ENCODE measurements at regions not wholly inside any gene's neighbourhood (a gene's known extent, or its start where the extent isn't known, plus 50 kb on each side); places are given as distances from the start of the nearest gene placed in this dataset.
"Not testable (repeated sequence)": the region's sequence is repeated elsewhere in the genome, so short reads cannot be mapped to it uniquely, and the experiment has no call there.

DNA sequence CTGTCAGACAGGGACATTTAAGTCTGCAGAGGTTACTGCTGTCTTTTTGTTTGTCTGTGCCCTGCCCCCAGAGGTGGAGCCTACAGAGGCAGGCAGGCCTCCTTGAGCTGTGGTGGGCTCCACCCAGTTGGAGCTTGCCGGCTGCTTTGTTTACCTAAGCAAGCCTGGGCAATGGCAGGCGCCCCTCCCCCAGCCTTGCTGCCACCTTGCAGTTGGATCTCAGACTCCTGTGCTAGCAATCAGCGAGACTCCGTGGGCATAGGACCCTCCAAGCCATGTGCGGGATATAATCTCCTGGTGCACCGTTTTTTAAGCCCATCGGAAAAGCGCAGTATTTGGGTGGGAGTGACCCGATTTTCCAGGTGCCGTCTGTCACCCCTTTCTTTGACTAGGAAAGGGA, 147.0 kb upstream of the ELL2 start:
- TF ChIP-seq, protein P1, sequence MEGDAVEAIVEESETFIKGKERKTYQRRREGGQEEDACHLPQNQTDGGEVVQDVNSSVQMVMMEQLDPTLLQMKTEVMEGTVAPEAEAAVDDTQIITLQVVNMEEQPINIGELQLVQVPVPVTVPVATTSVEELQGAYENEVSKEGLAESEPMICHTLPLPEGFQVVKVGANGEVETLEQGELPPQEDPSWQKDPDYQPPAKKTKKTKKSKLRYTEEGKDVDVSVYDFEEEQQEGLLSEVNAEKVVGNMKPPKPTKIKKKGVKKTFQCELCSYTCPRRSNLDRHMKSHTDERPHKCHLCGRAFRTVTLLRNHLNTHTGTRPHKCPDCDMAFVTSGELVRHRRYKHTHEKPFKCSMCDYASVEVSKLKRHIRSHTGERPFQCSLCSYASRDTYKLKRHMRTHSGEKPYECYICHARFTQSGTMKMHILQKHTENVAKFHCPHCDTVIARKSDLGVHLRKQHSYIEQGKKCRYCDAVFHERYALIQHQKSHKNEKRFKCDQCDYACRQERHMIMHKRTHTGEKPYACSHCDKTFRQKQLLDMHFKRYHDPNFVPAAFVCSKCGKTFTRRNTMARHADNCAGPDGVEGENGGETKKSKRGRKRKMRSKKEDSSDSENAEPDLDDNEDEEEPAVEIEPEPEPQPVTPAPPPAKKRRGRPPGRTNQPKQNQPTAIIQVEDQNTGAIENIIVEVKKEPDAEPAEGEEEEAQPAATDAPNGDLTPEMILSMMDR (IDR thresholded peaks at IDR 0.05; ENCODE audit: control extremely low read depth in 1 of 3, insufficient read depth in 1 of 3, low read depth in 1 of 3, low read length in 3 of 3), result not testable (repeated sequence)
- TF ChIP-seq POLR2A (IDR thresholded peaks at IDR 0.05; ENCODE audit: control extremely low read depth in 1 of 2, low read depth in 2 of 2, low read length in 2 of 2); TEAD4 (IDR thresholded peaks at IDR 0.05; ENCODE audit: low read depth, low read length); KDM1A (IDR thresholded peaks at IDR 0.05; ENCODE audit: borderline replicate concordance, low read length); EZH2 (IDR thresholded peaks at IDR 0.05; ENCODE audit: low read depth, low read length, severe bottlenecking); RFX5 (IDR thresholded peaks at IDR 0.05; ENCODE audit: borderline replicate concordance, low read depth, low read length); BCL11A (IDR thresholded peaks at IDR 0.05; ENCODE audit: low read depth in 2 of 2, low read length in 2 of 2); CBX8 (IDR thresholded peaks at IDR 0.05; ENCODE audit: borderline replicate concordance, low read depth, low read length): not testable (repeated sequence)
- TF ChIP-seq, protein P2, sequence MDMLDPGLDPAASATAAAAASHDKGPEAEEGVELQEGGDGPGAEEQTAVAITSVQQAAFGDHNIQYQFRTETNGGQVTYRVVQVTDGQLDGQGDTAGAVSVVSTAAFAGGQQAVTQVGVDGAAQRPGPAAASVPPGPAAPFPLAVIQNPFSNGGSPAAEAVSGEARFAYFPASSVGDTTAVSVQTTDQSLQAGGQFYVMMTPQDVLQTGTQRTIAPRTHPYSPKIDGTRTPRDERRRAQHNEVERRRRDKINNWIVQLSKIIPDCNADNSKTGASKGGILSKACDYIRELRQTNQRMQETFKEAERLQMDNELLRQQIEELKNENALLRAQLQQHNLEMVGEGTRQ (IDR thresholded peaks at IDR 0.05; ENCODE audit: low read length), result not testable (repeated sequence)

Data from H1 (cell line).